Suprapubic skin (tissue), 4 donors: ENCODE measurements at regions not wholly inside any gene's neighbourhood (a gene's known extent, or its start where the extent isn't known, plus 50 kb on each side); places are given as distances from the start of the nearest gene placed in this dataset.

Experiments used
- DNase-seq, 2 donors: peaks; one replicate each; pipeline ENCODE4 v3.0.0-alpha.2; 2019; ENCODE audit warnings: low spot score in 2 of 2
- H3K27ac ChIP-seq: fragments of 200-600 bp; sonication (generic); one replicate; pipeline ENCODE4 v1.5.1; 2019
- H3K27me3 ChIP-seq: fragments of 200-600 bp; sonication (generic); one replicate; pipeline ENCODE4 v1.5.1; 2019
- H3K36me3 ChIP-seq: fragments of 200-600 bp; sonication (generic); one replicate; pipeline ENCODE4 v1.5.1; 2019
- H3K4me1 ChIP-seq: fragments of 200-600 bp; sonication (generic); one replicate; pipeline ENCODE4 v1.5.1; 2019
- H3K4me3 ChIP-seq: fragments of 200-600 bp; sonication (generic); one replicate; pipeline ENCODE4 v1.5.1; 2019; ENCODE audit warnings: mild to moderate bottlenecking
- H3K9me3 ChIP-seq: fragments of 200-600 bp; sonication (generic); one replicate; pipeline ENCODE4 v1.5.1; 2019
- EP300 ChIP-seq: sonication (generic); formaldehyde crosslinking; IDR thresholded peaks from one replicate; pipeline ENCODE4 v1.6.1; 2017; ENCODE audit warnings: antibody characterized with exemption
- POLR2A ChIP-seq, 2 donors: fragments of 450-650 bp; IDR thresholded peaks; one replicate each; pipeline ENCODE4 v1.6.1; 2017; ENCODE audit warnings: antibody characterized with exemption in 2 of 2, mild to moderate bottlenecking in 2 of 2, moderate library complexity in 2 of 2
- POLR2AphosphoS5 ChIP-seq, 3 donors: sonication (generic); formaldehyde crosslinking; IDR thresholded peaks; one replicate each; pipeline ENCODE4 v1.6.1; 2017; ENCODE audit warnings: antibody characterized with exemption in 3 of 3
- WGBS: methylation state at CpG from one replicate; pipeline ENCODE4 v1.1.5; 2018; 5-methylcytosine and 5-hydroxymethylcytosine counted together
- TF ChIP-seq, protein P1 (sequence below), 2 donors: fragments of 200-600 bp in 1 of 2; fragments of 450-650 bp in 1 of 2; sonication (generic) in 1 of 2; IDR thresholded peaks; one replicate each; pipeline ENCODE4 v1.5.1; 2016 to 2019; ENCODE audit warnings: antibody characterized with exemption in 2 of 2, mild to moderate bottlenecking in 1 of 2, moderate library complexity in 1 of 2

DNA sequence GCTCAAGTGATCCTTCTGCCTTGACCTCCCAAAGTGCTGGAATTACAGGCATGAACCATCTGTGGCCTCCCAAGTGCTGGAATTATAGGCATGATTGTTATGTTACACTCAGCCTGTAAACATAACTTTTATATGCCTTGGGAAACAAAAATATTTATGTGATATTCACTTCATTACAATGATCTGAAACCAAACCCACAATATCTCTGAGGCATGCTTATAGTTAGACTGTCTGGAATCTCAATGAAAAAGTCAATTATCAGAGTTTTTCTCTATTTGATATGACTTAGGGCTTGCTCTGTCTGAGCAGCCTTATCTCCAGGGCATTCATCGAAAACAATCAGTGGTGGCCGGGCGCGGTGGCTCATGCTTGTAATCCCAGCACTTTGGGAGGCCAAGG lies 195.3 kb upstream of the MYO3A start:
- WGBS, result 91% methylated on average over 4 of the region's 4 CpGs
- no peak overlapping the region for H3K27ac ChIP-seq
- TF ChIP-seq, protein P1, sequence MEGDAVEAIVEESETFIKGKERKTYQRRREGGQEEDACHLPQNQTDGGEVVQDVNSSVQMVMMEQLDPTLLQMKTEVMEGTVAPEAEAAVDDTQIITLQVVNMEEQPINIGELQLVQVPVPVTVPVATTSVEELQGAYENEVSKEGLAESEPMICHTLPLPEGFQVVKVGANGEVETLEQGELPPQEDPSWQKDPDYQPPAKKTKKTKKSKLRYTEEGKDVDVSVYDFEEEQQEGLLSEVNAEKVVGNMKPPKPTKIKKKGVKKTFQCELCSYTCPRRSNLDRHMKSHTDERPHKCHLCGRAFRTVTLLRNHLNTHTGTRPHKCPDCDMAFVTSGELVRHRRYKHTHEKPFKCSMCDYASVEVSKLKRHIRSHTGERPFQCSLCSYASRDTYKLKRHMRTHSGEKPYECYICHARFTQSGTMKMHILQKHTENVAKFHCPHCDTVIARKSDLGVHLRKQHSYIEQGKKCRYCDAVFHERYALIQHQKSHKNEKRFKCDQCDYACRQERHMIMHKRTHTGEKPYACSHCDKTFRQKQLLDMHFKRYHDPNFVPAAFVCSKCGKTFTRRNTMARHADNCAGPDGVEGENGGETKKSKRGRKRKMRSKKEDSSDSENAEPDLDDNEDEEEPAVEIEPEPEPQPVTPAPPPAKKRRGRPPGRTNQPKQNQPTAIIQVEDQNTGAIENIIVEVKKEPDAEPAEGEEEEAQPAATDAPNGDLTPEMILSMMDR (IDR thresholded peaks at IDR 0.05), result no peak
- no peak for TF ChIP-seq POLR2A (IDR thresholded peaks at IDR 0.05)
- no peak for TF ChIP-seq EP300
- no peak for TF ChIP-seq POLR2AphosphoS5 (IDR thresholded peaks at IDR 0.05)

DNA sequence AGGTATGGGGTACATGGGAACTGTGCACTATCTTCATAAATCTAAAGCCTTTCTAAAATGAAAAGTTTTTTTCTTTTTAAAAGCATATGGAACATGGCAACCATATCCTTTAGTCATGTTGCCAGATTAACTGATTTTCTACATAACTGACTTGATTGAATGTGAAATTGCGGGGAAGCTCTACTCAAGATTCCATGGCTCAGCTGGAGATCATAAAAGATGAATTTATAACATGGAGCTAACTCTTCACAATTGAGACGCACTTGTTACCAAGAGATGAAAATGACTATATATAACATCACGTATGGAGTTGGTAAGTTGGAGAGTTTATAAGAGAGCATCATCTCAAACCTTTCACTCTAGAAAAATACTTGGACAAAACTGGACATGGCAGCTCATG lies 190.2 kb upstream of the MYO3A start:
- H3K4me1 ChIP-seq, result no peaks in the 10 kb centered on the region
- WGBS, result 94% methylated on average over 3 of the region's 3 CpGs

More for the DNA sequence above, 195.3 kb upstream of the MYO3A start:
- DNase-seq, result no peak
- H3K4me3 ChIP-seq, result no peak overlapping the region
- H3K4me1 ChIP-seq, result no peaks in the 10 kb centered on the region
- no peaks in the 10 kb centered on the region for H3K36me3 ChIP-seq
- H3K27me3 ChIP-seq, result no peaks in the 10 kb centered on the region
- H3K9me3 ChIP-seq, result no peaks in the 10 kb centered on the region

DNA sequence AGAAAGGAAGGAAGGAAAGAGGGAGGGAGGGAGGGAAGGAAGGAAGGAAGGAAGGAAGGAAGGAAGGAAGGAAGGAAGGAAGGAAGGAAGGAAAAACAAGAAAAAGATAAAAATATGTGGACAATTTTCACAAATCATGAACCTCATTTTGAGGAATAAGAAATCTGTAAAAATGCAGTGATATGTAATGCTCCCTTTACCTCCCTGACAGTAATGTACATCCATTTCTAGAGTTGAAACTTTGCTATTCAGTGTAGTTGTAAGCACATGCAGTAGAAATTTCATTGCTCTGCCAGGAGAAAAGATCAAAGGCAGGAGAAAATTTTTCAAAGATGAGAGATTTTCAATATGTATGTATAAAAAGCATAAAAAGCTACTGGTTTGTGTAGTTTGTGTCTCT lies 189.5 kb upstream of the MYO3A start:
- TF ChIP-seq POLR2A (IDR thresholded peaks at IDR 0.05) (no peak), POLR2AphosphoS5 (IDR thresholded peaks at IDR 0.05) (no peak), EP300 (no peak)
- no peak for DNase-seq
- no peak overlapping the region for H3K27ac ChIP-seq
- no peaks in the 10 kb centered on the region for H3K27me3 ChIP-seq
- no peaks in the 10 kb centered on the region for H3K9me3 ChIP-seq
- H3K36me3 ChIP-seq, result no peaks in the 10 kb centered on the region
- no peaks in the 10 kb centered on the region for H3K4me1 ChIP-seq
- no peak overlapping the region for H3K4me3 ChIP-seq

More for the DNA sequence above, 190.2 kb upstream of the MYO3A start:
- DNase-seq, result no peak
- Histone ChIP-seq H3K4me3 (no peak overlapping the region), H3K27me3 (no peaks in the 10 kb centered on the region), H3K9me3 (no peaks in the 10 kb centered on the region), H3K36me3 (no peaks in the 10 kb centered on the region), H3K27ac (no peak overlapping the region)
- TF ChIP-seq POLR2A (IDR thresholded peaks at IDR 0.05), result no peak
- no peak for TF ChIP-seq POLR2AphosphoS5 (IDR thresholded peaks at IDR 0.05)
- TF ChIP-seq, protein P1 (IDR thresholded peaks at IDR 0.05), result no peak
- no peak for TF ChIP-seq EP300

DNA sequence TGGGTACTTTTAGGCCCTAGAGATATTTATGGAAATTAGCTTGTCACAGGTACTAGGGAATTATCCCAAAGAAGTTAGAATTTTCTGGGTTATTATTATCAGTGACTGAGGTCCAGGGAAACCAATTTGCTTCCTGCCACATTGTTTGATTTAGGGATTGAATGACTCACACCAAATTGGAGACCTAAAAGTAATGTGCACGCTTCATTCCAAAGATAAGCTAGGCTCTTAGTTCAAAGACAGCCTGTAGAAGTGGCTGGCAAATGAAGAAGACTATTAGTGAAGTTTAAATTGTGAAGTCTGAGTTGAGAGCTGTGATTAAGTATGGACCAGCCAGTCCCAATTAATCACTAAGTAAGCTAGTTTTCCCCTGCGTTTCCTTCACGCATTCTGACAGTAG lies 188.1 kb upstream of the MYO3A start:
- Histone ChIP-seq H3K4me1 (no peaks in the 10 kb centered on the region), H3K4me3 (no peak overlapping the region), H3K36me3 (no peaks in the 10 kb centered on the region), H3K27me3 (no peaks in the 10 kb centered on the region), H3K9me3 (no peaks in the 10 kb centered on the region), H3K27ac (no peak overlapping the region)
- WGBS, result 80% methylated on average over 3 of the region's 3 CpGs
- TF ChIP-seq, protein P1 (IDR thresholded peaks at IDR 0.05), result no peak
- TF ChIP-seq POLR2AphosphoS5 (IDR thresholded peaks at IDR 0.05) (no peak), EP300 (no peak), POLR2A (IDR thresholded peaks at IDR 0.05) (no peak)
- no peak for DNase-seq

DNA sequence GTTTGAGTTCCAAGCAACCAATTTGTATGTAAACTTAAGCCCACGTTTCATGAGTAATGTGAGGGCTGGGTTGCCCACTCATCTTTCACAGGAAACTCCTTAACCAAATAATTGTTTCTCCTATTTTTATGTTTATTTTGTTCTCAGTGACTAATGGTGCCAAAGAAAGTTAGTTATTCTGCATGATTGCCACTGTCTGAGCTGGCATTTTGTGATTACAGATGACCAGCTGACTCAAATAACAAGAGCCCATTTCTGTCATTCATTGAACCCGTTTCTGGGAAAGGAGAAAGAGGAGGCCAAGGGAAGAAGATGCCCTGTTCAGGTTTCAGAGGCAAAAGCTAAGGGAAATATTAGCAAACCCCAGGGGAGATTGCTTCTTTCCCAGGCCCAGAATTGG lies 186.9 kb upstream of the MYO3A start:
- no peaks in the 10 kb centered on the region for H3K9me3 ChIP-seq
- 52% methylated on average over 2 of the region's 2 CpGs for WGBS
- no peaks in the 10 kb centered on the region for H3K4me1 ChIP-seq
- DNase-seq, result no peak
- H3K27ac ChIP-seq, result no peak overlapping the region
- no peaks in the 10 kb centered on the region for H3K36me3 ChIP-seq
- TF ChIP-seq, protein P1 (IDR thresholded peaks at IDR 0.05), result no peak
- TF ChIP-seq EP300 (no peak), POLR2A (IDR thresholded peaks at IDR 0.05) (no peak), POLR2AphosphoS5 (IDR thresholded peaks at IDR 0.05) (no peak)
- H3K4me3 ChIP-seq, result no peak overlapping the region
- no peaks in the 10 kb centered on the region for H3K27me3 ChIP-seq

DNA sequence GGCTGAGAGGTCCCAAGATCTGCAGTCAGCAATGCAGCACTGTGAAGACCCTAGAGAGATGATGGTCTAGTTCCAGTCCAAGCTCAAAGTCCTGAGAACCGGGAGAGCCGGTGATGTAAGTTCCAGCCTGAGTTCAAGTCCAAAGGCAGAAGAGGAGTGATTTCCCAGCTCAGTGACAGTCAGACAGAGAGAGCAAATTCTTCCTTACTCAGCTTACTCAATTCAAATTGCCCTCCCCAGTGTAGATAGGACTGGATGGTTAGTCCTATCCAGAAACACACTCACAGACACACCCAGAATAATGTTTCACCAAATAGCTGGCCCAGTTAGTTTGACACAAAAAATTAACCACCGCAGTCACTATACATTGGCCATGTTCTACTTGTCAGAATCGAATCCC lies 185.5 kb upstream of the MYO3A start:
- H3K36me3 ChIP-seq, result no peaks in the 10 kb centered on the region

More for the DNA sequence above, 185.5 kb upstream of the MYO3A start:
- Histone ChIP-seq H3K27ac (no peak overlapping the region), H3K27me3 (no peaks in the 10 kb centered on the region), H3K4me3 (no peak overlapping the region), H3K4me1 (no peaks in the 10 kb centered on the region), H3K9me3 (no peaks in the 10 kb centered on the region)
- no peak for DNase-seq
- WGBS, result 93% methylated on average over 4 of the region's 4 CpGs
- no peak for TF ChIP-seq POLR2A (IDR thresholded peaks at IDR 0.05)
- TF ChIP-seq, protein P1 (IDR thresholded peaks at IDR 0.05), result no peak
- TF ChIP-seq EP300, result no peak
- TF ChIP-seq POLR2AphosphoS5 (IDR thresholded peaks at IDR 0.05), result no peak
